ENCODE measurements at regions not wholly inside any gene's neighbourhood (a gene's known extent, or its start where the extent isn't known, plus 50 kb on each side); places are given as distances from the start of the nearest gene placed in this dataset.

- no peak for TF ChIP-seq CTCF (IDR thresholded peaks at IDR 0.05)
- TF ChIP-seq POLR2A (IDR thresholded peaks at IDR 0.05): no peak
- no peak overlapping the region for H3K27ac ChIP-seq
- H3K27me3 ChIP-seq: no peaks in the 10 kb centered on the region
- H3K4me1 ChIP-seq: no peaks in the 10 kb centered on the region
- DNase-seq: no peak
- no peaks in the 10 kb centered on the region for H3K36me3 ChIP-seq (ENCODE audit: low read depth, missing control alignments)
- intact Hi-C loops (cut with DNase I; ENCODE audit: low total_unique reads): no loop called here
- no peak overlapping the region for H3K4me3 ChIP-seq
- WGBS, 2 donors: 89 to 91% methylated on average over 4 of the region's 4 CpGs
- H3K9me3 ChIP-seq: no peaks in the 10 kb centered on the region
Measured at GRCh38 chr13:68428292-68428691, 1198.2 kb upstream of the PCDH9 start.

GRCh38 chr13:68417801-68418200 is 1187.7 kb upstream of the PCDH9 start:
- Histone ChIP-seq H3K36me3 (ENCODE audit: low read depth, missing control alignments) (no peaks in the 10 kb centered on the region), H3K27me3 (no peaks in the 10 kb centered on the region), H3K9me3 (no peaks in the 10 kb centered on the region), H3K4me1 (no peaks in the 10 kb centered on the region), H3K4me3 (no peak overlapping the region), H3K27ac (no peak overlapping the region)
- intact Hi-C loops (cut with DNase I; ENCODE audit: low total_unique reads): no loop called here
- DNase-seq: no peak
- 58 to 78% methylated on average over 3 of the region's 3 CpGs for WGBS, 2 donors
- TF ChIP-seq POLR2A (IDR thresholded peaks at IDR 0.05): no peak
- no peak for TF ChIP-seq CTCF (IDR thresholded peaks at IDR 0.05)

- Histone ChIP-seq H3K27me3 (no peaks in the 10 kb centered on the region), H3K4me3 (no peak overlapping the region), H3K27ac (no peak overlapping the region), H3K36me3 (ENCODE audit: low read depth, missing control alignments) (no peaks in the 10 kb centered on the region), H3K9me3 (no peaks in the 10 kb centered on the region), H3K4me1 (no peaks in the 10 kb centered on the region)
- DNase-seq: no peak
- TF ChIP-seq POLR2A (IDR thresholded peaks at IDR 0.05) (no peak), CTCF (IDR thresholded peaks at IDR 0.05) (no peak)
- intact Hi-C loops (cut with DNase I; ENCODE audit: low total_unique reads): no loop called here
- 84 to 85% methylated on average over 1 of the region's 1 CpG for WGBS, 2 donors
Measured at GRCh38 chr13:68410007-68410406, 1179.9 kb upstream of the PCDH9 start.

GRCh38 chr13:68390987-68391386 is 1160.9 kb upstream of the PCDH9 start:
- Histone ChIP-seq H3K9me3 (no peaks in the 10 kb centered on the region), H3K36me3 (ENCODE audit: low read depth, missing control alignments) (no peaks in the 10 kb centered on the region), H3K4me1 (no peaks in the 10 kb centered on the region), H3K27me3 (no peaks in the 10 kb centered on the region), H3K27ac (no peak overlapping the region), H3K4me3 (no peak overlapping the region)
- no peak for DNase-seq
- intact Hi-C loops (cut with DNase I; ENCODE audit: low total_unique reads): no loop called here
- TF ChIP-seq CTCF (IDR thresholded peaks at IDR 0.05): no peak
- WGBS, 2 donors: 89% methylated on average over 5 of the region's 5 CpGs

- Histone ChIP-seq H3K27ac (no peak overlapping the region), H3K4me1 (no peaks in the 10 kb centered on the region), H3K27me3 (no peaks in the 10 kb centered on the region), H3K9me3 (no peaks in the 10 kb centered on the region), H3K36me3 (ENCODE audit: low read depth, missing control alignments) (no peaks in the 10 kb centered on the region), H3K4me3 (no peak overlapping the region)
- intact Hi-C loops (cut with DNase I; ENCODE audit: low total_unique reads): no loop called here
- TF ChIP-seq POLR2A (IDR thresholded peaks at IDR 0.05) (no peak), CTCF (IDR thresholded peaks at IDR 0.05) (no peak)
- 69 to 79% methylated on average over 3 of the region's 3 CpGs for WGBS, 2 donors
- DNase-seq: no peak
Measured at GRCh38 chr13:68386808-68387207, 1156.7 kb upstream of the PCDH9 start.
